GM19240 (cell line): ENCODE measurements at regions not wholly inside any gene's neighbourhood (a gene's known extent, or its start where the extent isn't known, plus 50 kb on each side); places are given as distances from the start of the nearest gene placed in this dataset.

ENCODE experiments used
- DNase-seq: peaks from one replicate; pipeline ENCODE4 v3.0.0; 2011; ENCODE audit warnings: low spot score; ENCODE audit not compliant: insufficient read length

GRCh38 chr6:14747881-14748520, 497.9 kb upstream of the JARID2 start:
- DNase-seq, result no peak

- DNase-seq, result no peak
Measured at GRCh38 chr6:14748679-14749078, 497.2 kb upstream of the JARID2 start.

GRCh38 chr6:14750059-14750661, 495.7 kb upstream of the JARID2 start:
- DNase-seq, result no peak

GRCh38 chr6:14751645-14752175, 494.2 kb upstream of the JARID2 start:
- DNase-seq, result no peak

- DNase-seq, result no peak
Measured at GRCh38 chr6:14754751-14755513, 490.9 kb upstream of the JARID2 start.

GRCh38 chr6:14756340-14756739, 489.5 kb upstream of the JARID2 start:
- no peak for DNase-seq

GRCh38 chr6:14757014-14757413, 488.9 kb upstream of the JARID2 start:
- DNase-seq, result no peak

- DNase-seq, result no peak
Measured at GRCh38 chr6:14757418-14757817, 488.5 kb upstream of the JARID2 start.

GRCh38 chr6:14758421-14759081, 487.3 kb upstream of the JARID2 start:
- DNase-seq, result no peak

- no peak for DNase-seq
Measured at GRCh38 chr6:14759976-14760672, 485.7 kb upstream of the JARID2 start.

- DNase-seq, result no peak
Measured at GRCh38 chr6:14762077-14762476, 483.8 kb upstream of the JARID2 start.

- no peak for DNase-seq
Measured at GRCh38 chr6:14763139-14763538, 482.7 kb upstream of the JARID2 start.

GRCh38 chr6:14763616-14764015, 482.3 kb upstream of the JARID2 start:
- no peak for DNase-seq

- DNase-seq, result no peak
Measured at GRCh38 chr6:14765106-14765505, 480.8 kb upstream of the JARID2 start.

- no peak for DNase-seq
Measured at GRCh38 chr6:14765721-14766390, 480.0 kb upstream of the JARID2 start.

- DNase-seq, result no peak
Measured at GRCh38 chr6:14766391-14766994, 479.4 kb upstream of the JARID2 start.

- DNase-seq, result no peak
Measured at GRCh38 chr6:14767226-14767625, 478.6 kb upstream of the JARID2 start.

GRCh38 chr6:14770040-14770439, 475.8 kb upstream of the JARID2 start:
- no peak for DNase-seq

- no peak for DNase-seq
Measured at GRCh38 chr6:14770572-14770971, 475.3 kb upstream of the JARID2 start.

GRCh38 chr6:14771016-14771415, 474.9 kb upstream of the JARID2 start:
- DNase-seq, result no peak
